Esophagus squamous epithelium (tissue), 5 donors: ENCODE measurements at regions not wholly inside any gene's neighbourhood (a gene's known extent, or its start where the extent isn't known, plus 50 kb on each side); places are given as distances from the start of the nearest gene placed in this dataset.

Source experiments
- DNase-seq: peaks from one replicate; lab custom pipeline; 2025; lab: John Stamatoyannopoulos, UW
- H3K27ac ChIP-seq, 4 donors: fragments of 200-600 bp; sonication (generic); one replicate each; pipeline ENCODE4 v1.5.1; 2016 to 2019; ENCODE audit warnings: mild to moderate bottlenecking in 1 of 4
- H3K27me3 ChIP-seq, 4 donors: fragments of 200-600 bp; sonication (generic); 1 replicate in 3 of 4; 2 replicates in 1 of 4; pipeline versions ENCODE4 v1.5.1 to v1.6.0; 2017 to 2021; ENCODE audit warnings: antibody characterized with exemption in 1 of 4
- H3K36me3 ChIP-seq, 3 donors: fragments of 200-600 bp; sonication (generic); one replicate each; pipeline ENCODE4 v1.5.1; 2016 to 2019
- H3K4me1 ChIP-seq, 3 donors: fragments of 200-600 bp; sonication (generic); one replicate each; pipeline ENCODE4 v1.5.1; 2017 to 2019
- H3K4me3 ChIP-seq, 4 donors: fragments of 200-600 bp; sonication (generic); 1 replicate in 3 of 4; 2 replicates in 1 of 4; pipeline ENCODE4 v1.5.1; 2016 to 2019; ENCODE audit warnings: mild to moderate bottlenecking in 2 of 4, moderate library complexity in 1 of 4
- H3K9me3 ChIP-seq, 3 donors: fragments of 200-600 bp; sonication (generic); one replicate each; pipeline ENCODE4 v1.5.1; 2016 to 2019
- CTCF ChIP-seq, 6 experiments: fragments of 450-650 bp in 4 of 6; fragments of 200-600 bp in 2 of 6; sonication (generic) in 2 of 6; IDR thresholded peaks; one replicate each; pipeline ENCODE4 v1.5.1; 2016 to 2019; ENCODE audit warnings: antibody characterized with exemption in 6 of 6, mild to moderate bottlenecking in 4 of 6, moderate library complexity in 4 of 6
- POLR2A ChIP-seq, 4 donors: fragments of 450-650 bp; IDR thresholded peaks; one replicate each; pipeline ENCODE4 v1.6.1; 2017; ENCODE audit warnings: antibody characterized with exemption in 4 of 4, mild to moderate bottlenecking in 4 of 4, moderate library complexity in 3 of 4
- WGBS, 2 donors: methylation state at CpG; one replicate each; pipeline ENCODE4 v1.1.5; 2018; 5-methylcytosine and 5-hydroxymethylcytosine counted together
- intact Hi-C: fragments of 100-400 bp; cut with DNase I; formaldehyde crosslinking; loops from one replicate; pipeline ENCODE4 v1.15.0; 2022
- donor health status: DM: yes; HTN: yes; CAD: no.

- WGBS, 2 donors: 60 to 64% methylated on average over 7 of the region's 7 CpGs
- Histone ChIP-seq H3K9me3 (peaks cover 0 to 7% (median 0%) of the 10 kb centered on the region in 3 donors), H3K27ac (no peak overlapping the region), H3K36me3 (no peaks in the 10 kb centered on the region), H3K4me3 (no peak overlapping the region), H3K27me3 (no peaks in the 10 kb centered on the region), H3K4me1 (no peaks in the 10 kb centered on the region)
- intact Hi-C loops: no loop called here
- TF ChIP-seq CTCF (IDR thresholded peaks at IDR 0.05) (no peak), POLR2A (IDR thresholded peaks at IDR 0.05) (no peak)
- no peak for DNase-seq
Observed at GRCh38 chr4:153950100-153950979, 161.5 kb upstream of the SFRP2 start.

GRCh38 chr4:153948041-153948440 lies 159.2 kb upstream of the SFRP2 start:
- whole genome bisulfite sequencing, 2 donors: 58 to 81% methylated on average over 1 of the region's 1 CpG
- peaks cover 0 to 7% (median 0%) of the 10 kb centered on the region in 3 donors for H3K9me3 ChIP-seq
- no peak for DNase-seq
- no peak overlapping the region for H3K27ac ChIP-seq
- no peaks in the 10 kb centered on the region for H3K4me1 ChIP-seq
- no peaks in the 10 kb centered on the region for H3K27me3 ChIP-seq
- intact Hi-C loops: no loop called here
- no peak overlapping the region for H3K4me3 ChIP-seq
- no peaks in the 10 kb centered on the region for H3K36me3 ChIP-seq
- TF ChIP-seq POLR2A (IDR thresholded peaks at IDR 0.05) (no peak), CTCF (IDR thresholded peaks at IDR 0.05) (no peak)

GRCh38 chr4:153947124-153947523 lies 158.2 kb upstream of the SFRP2 start:
- Histone ChIP-seq H3K36me3 (no peaks in the 10 kb centered on the region), H3K4me3 (no peak overlapping the region), H3K27me3 (no peaks in the 10 kb centered on the region), H3K9me3 (peaks cover 0 to 7% (median 0%) of the 10 kb centered on the region in 3 donors), H3K27ac (no peak overlapping the region), H3K4me1 (no peaks in the 10 kb centered on the region)
- WGBS, 2 donors: 83% methylated on average over 1 of the region's 1 CpG; no CpG with 5 or more reads in 1 of the 2 donors
- no peak for TF ChIP-seq CTCF (IDR thresholded peaks at IDR 0.05)
- no peak for DNase-seq
- intact Hi-C loops: no loop called here

GRCh38 chr4:153945704-153946103 lies 156.8 kb upstream of the SFRP2 start:
- H3K4me1 ChIP-seq: no peaks in the 10 kb centered on the region
- TF ChIP-seq POLR2A (IDR thresholded peaks at IDR 0.05) (no peak), CTCF (IDR thresholded peaks at IDR 0.05) (no peak)
- intact Hi-C loops: no loop called here
- H3K27ac ChIP-seq: no peak overlapping the region
- no peak overlapping the region for H3K4me3 ChIP-seq
- 75 to 83% methylated on average over 1 of the region's 1 CpG for WGBS, 2 donors
- no peaks in the 10 kb centered on the region for H3K36me3 ChIP-seq
- peaks cover 0 to 7% (median 0%) of the 10 kb centered on the region in 3 donors for H3K9me3 ChIP-seq
- H3K27me3 ChIP-seq: no peaks in the 10 kb centered on the region
- DNase-seq: no peak

GRCh38 chr4:153943738-153944415 lies 155.0 kb upstream of the SFRP2 start:
- Histone ChIP-seq H3K4me1 (no peaks in the 10 kb centered on the region), H3K4me3 (no peak overlapping the region), H3K27me3 (no peaks in the 10 kb centered on the region), H3K27ac (no peak overlapping the region), H3K36me3 (no peaks in the 10 kb centered on the region), H3K9me3 (peaks cover 0 to 7% (median 0%) of the 10 kb centered on the region in 3 donors)
- intact Hi-C loops: no loop called here
- WGBS, 2 donors: 63 to 87% methylated on average over 1 of the region's 1 CpG
- TF ChIP-seq CTCF (IDR thresholded peaks at IDR 0.05): no peak
- TF ChIP-seq POLR2A (IDR thresholded peaks at IDR 0.05): no peak
- DNase-seq: no peak
